ENCODE measurements at regions not wholly inside any gene's neighbourhood (a gene's known extent, or its start where the extent isn't known, plus 50 kb on each side); places are given as distances from the start of the nearest gene placed in this dataset.
"Not testable (repeated sequence)": the region's sequence is repeated elsewhere in the genome, so short reads cannot be mapped to it uniquely, and the experiment has no call there.

- DNase-seq = no peak
Observed at GRCh38 chr5:115435778-115436712, 108.5 kb downstream of the FEM1C start.

GRCh38 chr5:115435065-115435777, 109.4 kb downstream of the FEM1C start:
- no peak for DNase-seq

- no peak for DNase-seq
Observed at GRCh38 chr5:115433918-115434317, 110.7 kb downstream of the FEM1C start.

- DNase-seq = no peak
Observed at GRCh38 chr5:115432691-115433090, 111.9 kb downstream of the FEM1C start.

GRCh38 chr5:115431116-115431515, 113.5 kb downstream of the FEM1C start:
- no peak for DNase-seq

GRCh38 chr5:115430374-115430773, 114.2 kb downstream of the FEM1C start:
- no peak for DNase-seq

GRCh38 chr5:115429345-115429940, 115.1 kb downstream of the FEM1C start:
- DNase-seq = no peak

- DNase-seq = no peak
Observed at GRCh38 chr5:115428676-115429075, 115.9 kb downstream of the FEM1C start.

- DNase-seq = no peak
Observed at GRCh38 chr5:115428248-115428647, 116.3 kb downstream of the FEM1C start.

- DNase-seq = no peak
Observed at GRCh38 chr5:115424446-115424845, 120.1 kb downstream of the FEM1C start.

- DNase-seq = no peak
Observed at GRCh38 chr5:115424030-115424429, 120.5 kb downstream of the FEM1C start.

- DNase-seq = no peak
Observed at GRCh38 chr5:115423541-115423940, 121.0 kb downstream of the FEM1C start.

GRCh38 chr5:115423051-115423450, 121.5 kb downstream of the FEM1C start:
- no peak for DNase-seq

- not testable (repeated sequence) for DNase-seq
Observed at GRCh38 chr5:115420812-115421211, 123.8 kb downstream of the FEM1C start.

- DNase-seq = peak; percentile 68
Observed at GRCh38 chr5:115419846-115420585, 123.6 kb upstream of the CCDC112 start.

- no peak for DNase-seq
Observed at GRCh38 chr5:115418788-115419187, 122.3 kb upstream of the CCDC112 start.

GRCh38 chr5:115417076-115417475, 120.6 kb upstream of the CCDC112 start:
- no peak for DNase-seq

GRCh38 chr5:115415143-115415491, 118.7 kb upstream of the CCDC112 start:
- DNase-seq = peak; percentile 69

GRCh38 chr5:115414406-115415142, 118.1 kb upstream of the CCDC112 start:
- DNase-seq = no peak

GRCh38 chr5:115413651-115414050, 117.2 kb upstream of the CCDC112 start:
- DNase-seq = no peak

- DNase-seq = no peak
Observed at GRCh38 chr5:115409094-115409493, 112.6 kb upstream of the CCDC112 start.

Measured in islet precursor cell (in vitro differentiated cells).